AG04449 (cell line): ENCODE measurements at regions not wholly inside any gene's neighbourhood (a gene's known extent, or its start where the extent isn't known, plus 50 kb on each side); places are given as distances from the start of the nearest gene placed in this dataset.

Experiments used
- CTCF ChIA-PET: fragments of 350-600 bp; formaldehyde crosslinking; extraction: SDS; loops from one replicate; lab custom pipeline; 2021; ENCODE audit warnings: antibody characterized with exemption; lab: Yijun Ruan, JAX
- POLR2A ChIA-PET: fragments of 400-600, 350-600 bp; formaldehyde crosslinking; extraction: SDS; loops from one replicate; lab custom pipeline; 2020; ENCODE audit warnings: antibody characterized with exemption, inconsistent platforms; lab: Yijun Ruan, JAX
- DNase-seq: peaks from one replicate; pipeline ENCODE4 v3.0.0-alpha.2; 2010; ENCODE audit warnings: low read depth, low spot score
- H3K4me3 ChIP-seq: 2 replicates; pipeline ENCODE4 v1.5.1; 2011; ENCODE audit warnings: low read depth, mild to moderate bottlenecking, control low read depth, low read length
- TF ChIP-seq, protein P1 (sequence below): IDR thresholded peaks from one replicate; pipeline ENCODE4 v1.5.1; 2011; ENCODE audit warnings: mild to moderate bottlenecking, moderate library complexity, low read length, control low read depth, inconsistent platforms; ENCODE audit not compliant: insufficient read depth; ENCODE audit errors: missing control alignments

DNA sequence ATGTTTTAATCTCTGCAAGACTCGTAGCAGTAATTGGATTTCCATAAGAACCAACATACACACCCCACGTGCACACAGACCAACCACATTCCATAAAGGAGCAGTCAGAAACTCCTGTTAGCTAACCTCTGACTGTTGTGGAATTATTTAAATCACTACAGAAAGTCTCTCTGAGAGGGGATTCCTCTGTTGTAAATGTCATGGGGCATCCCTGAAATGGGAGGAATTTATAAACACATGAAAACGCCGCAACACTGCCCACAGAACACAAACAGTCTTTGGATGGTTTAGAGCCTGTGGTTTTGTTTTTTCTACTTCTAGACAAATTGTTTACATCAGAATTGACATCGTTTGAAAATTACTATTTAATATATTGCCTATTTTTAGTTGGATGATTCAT lies 740.1 kb upstream of the GRM7 start:
- no peak for DNase-seq
- ChIA-PET CTCF (no interaction called here), POLR2A (no interaction called here)
- TF ChIP-seq, protein P1, sequence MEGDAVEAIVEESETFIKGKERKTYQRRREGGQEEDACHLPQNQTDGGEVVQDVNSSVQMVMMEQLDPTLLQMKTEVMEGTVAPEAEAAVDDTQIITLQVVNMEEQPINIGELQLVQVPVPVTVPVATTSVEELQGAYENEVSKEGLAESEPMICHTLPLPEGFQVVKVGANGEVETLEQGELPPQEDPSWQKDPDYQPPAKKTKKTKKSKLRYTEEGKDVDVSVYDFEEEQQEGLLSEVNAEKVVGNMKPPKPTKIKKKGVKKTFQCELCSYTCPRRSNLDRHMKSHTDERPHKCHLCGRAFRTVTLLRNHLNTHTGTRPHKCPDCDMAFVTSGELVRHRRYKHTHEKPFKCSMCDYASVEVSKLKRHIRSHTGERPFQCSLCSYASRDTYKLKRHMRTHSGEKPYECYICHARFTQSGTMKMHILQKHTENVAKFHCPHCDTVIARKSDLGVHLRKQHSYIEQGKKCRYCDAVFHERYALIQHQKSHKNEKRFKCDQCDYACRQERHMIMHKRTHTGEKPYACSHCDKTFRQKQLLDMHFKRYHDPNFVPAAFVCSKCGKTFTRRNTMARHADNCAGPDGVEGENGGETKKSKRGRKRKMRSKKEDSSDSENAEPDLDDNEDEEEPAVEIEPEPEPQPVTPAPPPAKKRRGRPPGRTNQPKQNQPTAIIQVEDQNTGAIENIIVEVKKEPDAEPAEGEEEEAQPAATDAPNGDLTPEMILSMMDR: no peak
- H3K4me3 ChIP-seq: no peak overlapping the region

- DNase-seq: no peak
- ChIA-PET POLR2A (no interaction called here), CTCF (no interaction called here)
- H3K4me3 ChIP-seq: no peak overlapping the region
- TF ChIP-seq, protein P1: no peak
These were observed 736.0 kb upstream of the GRM7 start for GRCh38 chr3:6124875-6125274.

DNA sequence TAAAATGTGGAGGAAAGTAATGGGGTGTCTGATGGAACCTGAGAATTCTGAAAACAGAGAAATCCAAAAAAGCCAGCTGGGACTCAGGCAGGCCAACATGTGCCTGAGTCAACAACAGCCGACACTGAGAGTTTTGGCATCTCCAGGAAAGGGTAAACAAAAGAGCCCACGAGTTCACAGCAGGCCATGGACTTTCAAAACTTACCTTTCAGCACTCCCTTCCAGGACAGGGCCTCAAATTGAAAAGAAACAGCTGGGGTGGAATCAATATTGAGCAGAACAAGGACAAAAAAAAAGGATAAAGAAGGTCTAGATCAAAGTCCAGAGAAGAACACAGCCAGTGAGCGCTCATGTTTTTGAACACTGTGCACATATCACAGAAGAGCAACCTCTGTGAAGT lies 735.4 kb upstream of the GRM7 start:
- POLR2A ChIA-PET: no interaction called here
- TF ChIP-seq, protein P1: no peak
- CTCF ChIA-PET: no interaction called here
- H3K4me3 ChIP-seq: no peak overlapping the region
- no peak for DNase-seq

DNA sequence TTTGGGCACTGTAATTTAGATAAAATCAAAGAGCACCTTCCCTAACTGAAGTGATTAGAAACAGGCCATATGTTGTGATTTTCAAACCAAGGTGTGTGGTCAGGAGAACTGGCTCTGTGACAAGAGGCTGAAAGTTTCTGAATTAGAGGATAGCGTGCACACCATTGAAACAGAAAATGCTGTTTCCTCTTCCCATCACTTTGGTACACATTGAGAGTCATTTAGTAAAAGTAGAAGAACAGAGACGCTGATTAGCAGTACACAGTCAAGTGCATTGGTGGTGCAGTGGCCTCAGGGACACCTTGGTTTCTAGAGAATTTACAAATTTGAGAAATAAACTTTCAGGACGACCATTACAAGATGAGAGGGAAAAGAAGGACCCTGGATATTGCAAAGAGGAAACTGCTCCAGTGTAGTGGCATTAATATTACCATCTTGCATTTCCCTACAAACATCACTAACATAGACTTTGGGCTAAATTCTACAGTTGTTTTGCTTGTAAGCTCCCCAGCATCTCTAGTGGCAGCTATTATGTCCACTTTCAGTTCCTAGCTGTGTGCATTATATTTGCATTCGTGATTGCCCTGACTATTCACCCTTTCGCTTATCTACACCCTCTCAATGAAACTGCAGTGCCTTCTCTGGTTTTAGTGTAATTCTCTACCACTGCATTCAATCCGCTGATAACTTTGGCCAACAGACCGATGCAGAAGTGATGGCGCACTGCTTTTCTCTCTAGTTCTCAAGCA lies 728.1 kb upstream of the GRM7 start:
- DNase-seq: no peak
- TF ChIP-seq, protein P1: no peak
- ChIA-PET POLR2A (no interaction called here), CTCF (no interaction called here)
- H3K4me3 ChIP-seq: no peak overlapping the region

DNA sequence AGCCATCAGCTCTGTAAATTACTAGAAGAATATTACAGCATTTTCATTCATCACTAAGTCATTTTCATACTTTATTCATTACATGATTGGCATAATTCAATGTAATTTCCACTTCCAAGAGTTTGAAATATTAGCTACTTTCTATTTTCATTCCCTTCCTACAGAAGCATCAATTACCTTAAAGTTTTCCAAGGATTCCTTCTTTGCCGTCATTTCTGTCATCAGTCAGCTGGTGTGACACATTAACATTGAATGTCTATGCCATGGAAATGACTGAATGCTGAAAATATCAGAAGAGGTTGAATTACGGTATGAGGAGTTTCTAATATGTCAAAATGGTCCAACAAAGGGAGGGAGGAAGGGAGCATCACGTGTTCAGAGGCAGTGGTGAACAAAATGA lies 718.2 kb upstream of the GRM7 start:
- TF ChIP-seq, protein P1: no peak
- ChIA-PET POLR2A (no interaction called here), CTCF (no interaction called here)
- no peak overlapping the region for H3K4me3 ChIP-seq
- no peak for DNase-seq

DNA sequence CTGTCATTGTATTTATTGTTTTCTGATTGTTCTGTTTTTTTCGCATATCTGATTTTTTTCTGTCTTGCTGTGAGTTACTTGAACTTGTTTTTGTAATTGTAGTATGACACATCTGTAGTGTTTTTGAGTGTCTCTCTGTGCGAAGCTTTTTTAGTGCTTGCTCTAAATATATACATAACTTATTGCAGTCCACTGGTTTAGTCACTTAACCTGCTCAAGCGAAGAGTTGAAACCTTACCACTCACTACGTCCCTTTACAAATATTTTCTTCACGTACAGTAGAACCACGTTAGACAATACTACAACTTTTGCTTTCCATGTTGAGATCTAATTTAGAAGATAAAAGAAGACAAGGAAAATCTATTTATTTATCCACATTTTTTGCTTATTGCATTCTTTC lies 713.0 kb upstream of the GRM7 start:
- ChIA-PET CTCF (no interaction called here), POLR2A (no interaction called here)

More for the DNA sequence above, 713.0 kb upstream of the GRM7 start:
- no peak overlapping the region for H3K4me3 ChIP-seq
- DNase-seq: no peak
- TF ChIP-seq, protein P1: no peak
